SHP77 (cell line): ENCODE measurements at regions not wholly inside any gene's neighbourhood (a gene's known extent, or its start where the extent isn't known, plus 50 kb on each side); places are given as distances from the start of the nearest gene placed in this dataset.

ENCODE experiments used
- DNase-seq, 2 experiments: peaks; one replicate each; lab custom pipeline; 2025; lab: John Stamatoyannopoulos, UW

GRCh38 chr11:111444040-111444439 lies 65.0 kb upstream of the POU2AF1 start:
- DNase-seq: no peak

- DNase-seq: peak in 1 of 2 experiments; percentile 10
Observed at GRCh38 chr11:111443640-111444039, 64.6 kb upstream of the POU2AF1 start.

GRCh38 chr11:111443032-111443431 lies 64.0 kb upstream of the POU2AF1 start:
- DNase-seq: no peak

- DNase-seq: no peak
Observed at GRCh38 chr11:111441443-111441842, 62.4 kb upstream of the POU2AF1 start.

GRCh38 chr11:111440416-111441205 lies 61.5 kb upstream of the POU2AF1 start:
- no peak for DNase-seq

GRCh38 chr11:111439901-111440300 lies 60.8 kb upstream of the POU2AF1 start:
- DNase-seq: no peak

GRCh38 chr11:111438846-111439520 lies 59.9 kb upstream of the POU2AF1 start:
- DNase-seq: peak; percentile 52 to 74

GRCh38 chr11:111438168-111438567 lies 59.1 kb upstream of the POU2AF1 start:
- DNase-seq: no peak

- DNase-seq: peak; percentile 59 to 66
Observed at GRCh38 chr11:111435046-111435698, 56.1 kb upstream of the POU2AF1 start.

GRCh38 chr11:111429066-111429506 lies 50.0 kb upstream of the POU2AF1 start:
- DNase-seq: peak; percentile 22 to 51
